ENCODE measurements at regions not wholly inside any gene's neighbourhood (a gene's known extent, or its start where the extent isn't known, plus 50 kb on each side); places are given as distances from the start of the nearest gene placed in this dataset.

DNA sequence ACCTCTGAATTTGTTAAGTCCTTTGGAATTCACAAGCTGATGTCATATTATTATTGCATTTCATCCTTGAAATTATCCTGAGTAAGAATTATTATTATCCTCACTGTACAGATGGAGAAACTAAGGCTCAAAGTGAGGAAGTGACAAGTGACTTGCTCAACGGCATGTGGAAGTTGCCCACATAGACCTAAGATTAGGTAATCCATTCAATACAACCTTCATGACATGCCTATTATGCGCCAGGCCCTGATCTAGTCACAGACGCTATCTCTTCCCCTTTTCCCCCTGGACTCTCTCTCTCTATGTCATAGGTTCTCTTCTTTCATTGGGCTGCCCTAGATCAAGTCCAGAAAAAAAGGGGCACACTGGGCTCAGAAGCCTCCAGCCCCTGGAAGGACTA is 84.9 kb upstream of the KCNK2 start:
- TF ChIP-seq, protein P1, sequence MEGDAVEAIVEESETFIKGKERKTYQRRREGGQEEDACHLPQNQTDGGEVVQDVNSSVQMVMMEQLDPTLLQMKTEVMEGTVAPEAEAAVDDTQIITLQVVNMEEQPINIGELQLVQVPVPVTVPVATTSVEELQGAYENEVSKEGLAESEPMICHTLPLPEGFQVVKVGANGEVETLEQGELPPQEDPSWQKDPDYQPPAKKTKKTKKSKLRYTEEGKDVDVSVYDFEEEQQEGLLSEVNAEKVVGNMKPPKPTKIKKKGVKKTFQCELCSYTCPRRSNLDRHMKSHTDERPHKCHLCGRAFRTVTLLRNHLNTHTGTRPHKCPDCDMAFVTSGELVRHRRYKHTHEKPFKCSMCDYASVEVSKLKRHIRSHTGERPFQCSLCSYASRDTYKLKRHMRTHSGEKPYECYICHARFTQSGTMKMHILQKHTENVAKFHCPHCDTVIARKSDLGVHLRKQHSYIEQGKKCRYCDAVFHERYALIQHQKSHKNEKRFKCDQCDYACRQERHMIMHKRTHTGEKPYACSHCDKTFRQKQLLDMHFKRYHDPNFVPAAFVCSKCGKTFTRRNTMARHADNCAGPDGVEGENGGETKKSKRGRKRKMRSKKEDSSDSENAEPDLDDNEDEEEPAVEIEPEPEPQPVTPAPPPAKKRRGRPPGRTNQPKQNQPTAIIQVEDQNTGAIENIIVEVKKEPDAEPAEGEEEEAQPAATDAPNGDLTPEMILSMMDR (IDR thresholded peaks at IDR 0.05): no peak
- TF ChIP-seq POLR2A (IDR thresholded peaks at IDR 0.05): no peak

Measured in adrenal gland (tissue), 5 donors.